Transverse colon (tissue), 4 donors: ENCODE measurements at regions not wholly inside any gene's neighbourhood (a gene's known extent, or its start where the extent isn't known, plus 50 kb on each side); places are given as distances from the start of the nearest gene placed in this dataset.

ENCODE experiments used
- DNase-seq: peaks from one replicate; pipeline ENCODE4 v3.0.0-alpha.2; 2019
- H3K27ac ChIP-seq, 4 donors: fragments of 200-600 bp; sonication (generic); 2 replicates each; pipeline ENCODE4 v1.5.1; 2016 to 2018; ENCODE audit warnings: inconsistent platforms in 4 of 4
- H3K27me3 ChIP-seq: fragments of 200-600 bp; sonication (generic); 2 replicates; pipeline ENCODE4 v1.5.1; 2017; ENCODE audit warnings: inconsistent platforms
- H3K36me3 ChIP-seq, 4 donors: fragments of 200-600 bp; sonication (generic); 2 replicates each; pipeline ENCODE4 v1.5.1; 2017 to 2019; ENCODE audit warnings: inconsistent platforms in 4 of 4
- H3K4me1 ChIP-seq, 4 donors: fragments of 200-600 bp; sonication (generic); 2 replicates each; pipeline ENCODE4 v1.5.1; 2017 to 2020; ENCODE audit warnings: inconsistent platforms in 4 of 4
- H3K4me3 ChIP-seq, 4 donors: fragments of 200-600 bp; sonication (generic); 1 replicate in 1 of 4; 2 replicates in 3 of 4; pipeline versions ENCODE4 v1.5.1 to v1.6.1; 2017 to 2019; ENCODE audit warnings: inconsistent platforms in 4 of 4
- H3K9me3 ChIP-seq, 2 donors: fragments of 200-600 bp; sonication (generic); 2 replicates each; pipeline ENCODE4 v1.5.1; 2017 to 2019; ENCODE audit warnings: inconsistent platforms in 2 of 2
- CTCF ChIP-seq, 5 experiments: fragments of 200-600 bp in 3 of 5; fragments of 450-650 bp in 2 of 5; sonication (generic) in 3 of 5; IDR thresholded peaks; 1 replicate in 2 of 5; 2 replicates in 3 of 5; pipeline ENCODE4 v1.5.1; 2016 to 2017; ENCODE audit warnings: antibody characterized with exemption in 5 of 5, inconsistent platforms in 3 of 5, mild to moderate bottlenecking in 2 of 5, moderate library complexity in 1 of 5
- EP300 ChIP-seq: sonication (generic); formaldehyde crosslinking; IDR thresholded peaks from one replicate; pipeline ENCODE4 v1.6.1; 2017; ENCODE audit warnings: antibody characterized with exemption, low read depth
- POLR2A ChIP-seq: fragments of 450-650 bp; IDR thresholded peaks from one replicate; pipeline ENCODE4 v1.6.1; 2016; ENCODE audit warnings: antibody characterized with exemption, mild to moderate bottlenecking, moderate library complexity
- POLR2AphosphoS5 ChIP-seq, 3 donors: sonication (generic); formaldehyde crosslinking; IDR thresholded peaks; one replicate each; pipeline ENCODE4 v1.6.1; 2016; ENCODE audit warnings: antibody characterized with exemption in 3 of 3
- WGBS, 2 donors: methylation state at CpG; one replicate each; pipeline ENCODE4 v1.1.5; 2018; ENCODE audit warnings: low coverage in 1 of 2; 5-methylcytosine and 5-hydroxymethylcytosine counted together
- in situ Hi-C, 4 donors: fragments of 200-750 bp; cut with MboI; loops; one replicate each; pipeline versions ENCODE4 v1.15.0 to v1.15.1; 2017; ENCODE audit warnings: low sequenced_read_pairs in 3 of 4, low pct_ligation_motif_present in 1 of 4, low pct_unique_long_range_greater_than_20kb in 1 of 4
- intact Hi-C: fragments of 100-400 bp; cut with DNase I; formaldehyde crosslinking; loops from one replicate; pipeline ENCODE4 v1.15.1; 2023; ENCODE audit warnings: low total_unique reads

GRCh38 chr17:55655777-55656176 is 66.9 kb downstream of the TMEM100 start:
- Histone ChIP-seq H3K36me3 (no peaks in the 10 kb centered on the region), H3K27ac (no peak overlapping the region), H3K9me3 (no peaks in the 10 kb centered on the region), H3K27me3 (no peaks in the 10 kb centered on the region), H3K4me3 (no peak overlapping the region), H3K4me1 (peaks cover 0 to 22% (median 1%) of the 10 kb centered on the region in 4 donors)
- intact Hi-C loops (no loop called here), in situ Hi-C loops (no loop called here)
- no peak for DNase-seq
- TF ChIP-seq CTCF (IDR thresholded peaks at IDR 0.05), result no peak
- TF ChIP-seq POLR2A, result no peak
- TF ChIP-seq EP300, result no peak
- no peak for TF ChIP-seq POLR2AphosphoS5 (IDR thresholded peaks at IDR 0.05)

- 53 to 54% methylated on average over 4 to 5 of the region's 5 CpGs for WGBS, 2 donors
- Histone ChIP-seq H3K36me3 (no peaks in the 10 kb centered on the region), H3K27ac (peak overlapping the region in 3 of 4 donors; percentile 25 to 49 (median 26)), H3K4me3 (no peak overlapping the region), H3K4me1 (peaks cover 0 to 17% (median 0%) of the 10 kb centered on the region in 4 donors), H3K27me3 (no peaks in the 10 kb centered on the region), H3K9me3 (no peaks in the 10 kb centered on the region)
- TF ChIP-seq POLR2AphosphoS5 (IDR thresholded peaks at IDR 0.05) (peak; percentile 19 to 54 (median 30)), CTCF (IDR thresholded peaks at IDR 0.05) (no peak), EP300 (no peak)
- intact Hi-C loops (no loop called here), in situ Hi-C loops (no loop called here)
- no peak for DNase-seq
Measured at GRCh38 chr17:55654821-55655220, 67.8 kb downstream of the TMEM100 start.

- peaks cover 0 to 17% (median 0%) of the 10 kb centered on the region in 4 donors for H3K4me1 ChIP-seq
- intact Hi-C loops, result no loop called here
- H3K27me3 ChIP-seq, result no peaks in the 10 kb centered on the region
- no peaks in the 10 kb centered on the region for H3K9me3 ChIP-seq
- no peak overlapping the region for H3K4me3 ChIP-seq
- 50 to 52% methylated on average over 2 of the region's 2 CpGs for WGBS, 2 donors
- no peak for DNase-seq
- TF ChIP-seq CTCF (IDR thresholded peaks at IDR 0.05), result no peak
- TF ChIP-seq POLR2AphosphoS5 (IDR thresholded peaks at IDR 0.05), result peak in 1 of 3 donors; percentile 12
- H3K27ac ChIP-seq, result no peak overlapping the region
- no peaks in the 10 kb centered on the region for H3K36me3 ChIP-seq
- in situ Hi-C loops, result no loop called here
Measured at GRCh38 chr17:55654022-55654421, 68.6 kb downstream of the TMEM100 start.

- TF ChIP-seq POLR2A, result no peak
- TF ChIP-seq CTCF (IDR thresholded peaks at IDR 0.05), result no peak
- TF ChIP-seq EP300, result no peak
- no peak for TF ChIP-seq POLR2AphosphoS5 (IDR thresholded peaks at IDR 0.05)
- DNase-seq, result no peak
- no peaks in the 10 kb centered on the region for H3K36me3 ChIP-seq
- no peak overlapping the region for H3K4me3 ChIP-seq
- no peaks in the 10 kb centered on the region for H3K9me3 ChIP-seq
- in situ Hi-C loops (no loop called here), intact Hi-C loops (no loop called here)
- no peak overlapping the region for H3K27ac ChIP-seq
- no peaks in the 10 kb centered on the region for H3K27me3 ChIP-seq
- peaks cover 0 to 17% (median 0%) of the 10 kb centered on the region in 4 donors for H3K4me1 ChIP-seq
- 78 to 83% methylated on average over 1 to 2 of the region's 2 CpGs for whole genome bisulfite sequencing, 2 donors
Measured at GRCh38 chr17:55652825-55653224, 69.8 kb downstream of the TMEM100 start.
